ENCODE measurements at regions not wholly inside any gene's neighbourhood (a gene's known extent, or its start where the extent isn't known, plus 50 kb on each side); places are given as distances from the start of the nearest gene placed in this dataset.

GRCh38 chr9:73880101-73880500 is 617.0 kb upstream of the RORB start:
- TF ChIP-seq POLR2AphosphoS5 (IDR thresholded peaks at IDR 0.05; ENCODE audit: low read depth) (no peak), CTCF (conservative IDR thresholded peaks at IDR 0.05; ENCODE audit: low read depth in 2 of 2) (no peak), CREB1 (CRISPR knock-in tag; IDR thresholded peaks at IDR 0.05; ENCODE audit: low read depth) (no peak), JUNB (IDR thresholded peaks at IDR 0.05; ENCODE audit: unreplicated experiment) (no peak), EZH2 (IDR thresholded peaks at IDR 0.05; ENCODE audit: low read depth, unreplicated experiment) (no peak), NANOG (IDR thresholded peaks at IDR 0.05; ENCODE audit: borderline replicate concordance) (no peak), EZH2phosphoT487 (IDR thresholded peaks at IDR 0.05; ENCODE audit: unreplicated experiment) (no peak)
- TF ChIP-seq, protein P1, sequence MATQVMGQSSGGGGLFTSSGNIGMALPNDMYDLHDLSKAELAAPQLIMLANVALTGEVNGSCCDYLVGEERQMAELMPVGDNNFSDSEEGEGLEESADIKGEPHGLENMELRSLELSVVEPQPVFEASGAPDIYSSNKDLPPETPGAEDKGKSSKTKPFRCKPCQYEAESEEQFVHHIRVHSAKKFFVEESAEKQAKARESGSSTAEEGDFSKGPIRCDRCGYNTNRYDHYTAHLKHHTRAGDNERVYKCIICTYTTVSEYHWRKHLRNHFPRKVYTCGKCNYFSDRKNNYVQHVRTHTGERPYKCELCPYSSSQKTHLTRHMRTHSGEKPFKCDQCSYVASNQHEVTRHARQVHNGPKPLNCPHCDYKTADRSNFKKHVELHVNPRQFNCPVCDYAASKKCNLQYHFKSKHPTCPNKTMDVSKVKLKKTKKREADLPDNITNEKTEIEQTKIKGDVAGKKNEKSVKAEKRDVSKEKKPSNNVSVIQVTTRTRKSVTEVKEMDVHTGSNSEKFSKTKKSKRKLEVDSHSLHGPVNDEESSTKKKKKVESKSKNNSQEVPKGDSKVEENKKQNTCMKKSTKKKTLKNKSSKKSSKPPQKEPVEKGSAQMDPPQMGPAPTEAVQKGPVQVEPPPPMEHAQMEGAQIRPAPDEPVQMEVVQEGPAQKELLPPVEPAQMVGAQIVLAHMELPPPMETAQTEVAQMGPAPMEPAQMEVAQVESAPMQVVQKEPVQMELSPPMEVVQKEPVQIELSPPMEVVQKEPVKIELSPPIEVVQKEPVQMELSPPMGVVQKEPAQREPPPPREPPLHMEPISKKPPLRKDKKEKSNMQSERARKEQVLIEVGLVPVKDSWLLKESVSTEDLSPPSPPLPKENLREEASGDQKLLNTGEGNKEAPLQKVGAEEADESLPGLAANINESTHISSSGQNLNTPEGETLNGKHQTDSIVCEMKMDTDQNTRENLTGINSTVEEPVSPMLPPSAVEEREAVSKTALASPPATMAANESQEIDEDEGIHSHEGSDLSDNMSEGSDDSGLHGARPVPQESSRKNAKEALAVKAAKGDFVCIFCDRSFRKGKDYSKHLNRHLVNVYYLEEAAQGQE (IDR thresholded peaks at IDR 0.05; ENCODE audit: unreplicated experiment) = no peak
